ENCODE measurements at regions not wholly inside any gene's neighbourhood (a gene's known extent, or its start where the extent isn't known, plus 50 kb on each side); places are given as distances from the start of the nearest gene placed in this dataset.

DNA sequence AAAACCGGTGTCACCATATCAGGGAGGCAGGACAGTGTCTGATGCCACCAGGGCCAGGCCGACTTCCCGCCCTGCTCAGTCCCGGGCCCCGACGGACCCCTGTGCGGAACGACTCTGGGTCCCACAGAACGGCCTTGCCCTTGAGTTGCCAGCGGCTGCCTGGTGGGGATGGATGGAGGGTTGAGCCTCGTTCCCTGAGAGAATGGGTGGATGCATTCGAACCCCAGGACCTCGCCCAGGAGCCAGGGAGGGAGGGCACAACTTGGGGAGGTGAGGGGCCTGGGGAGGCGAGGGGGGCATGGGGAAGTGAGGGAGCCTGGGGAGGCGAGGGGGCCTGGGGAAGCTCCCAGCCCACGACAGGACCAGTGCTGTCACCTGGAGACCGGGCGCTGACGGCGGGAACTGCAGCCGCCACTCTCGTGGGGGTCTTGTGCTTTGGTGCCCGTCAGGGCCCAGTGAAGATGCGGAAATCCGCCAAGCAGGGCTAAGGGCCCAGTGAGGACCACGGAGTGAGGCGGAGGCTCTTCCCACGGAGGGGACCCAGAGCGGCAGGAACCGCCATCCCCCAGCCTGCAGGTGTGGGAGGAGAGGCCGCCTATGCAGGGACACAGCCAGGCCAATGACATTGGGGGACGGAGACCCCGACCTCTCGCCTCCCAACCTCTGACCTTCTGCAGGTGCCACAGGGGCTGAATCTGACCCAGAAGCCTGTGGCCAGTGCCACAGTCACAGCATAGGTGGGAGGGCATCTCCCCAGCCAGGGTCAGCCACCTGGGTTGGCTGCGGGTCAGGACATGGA is 74.4 kb upstream of the GALNT9 start:
- no peak for DNase-seq (ENCODE audit: extremely low spot score, unreplicated experiment)
- TF ChIP-seq, protein P1, sequence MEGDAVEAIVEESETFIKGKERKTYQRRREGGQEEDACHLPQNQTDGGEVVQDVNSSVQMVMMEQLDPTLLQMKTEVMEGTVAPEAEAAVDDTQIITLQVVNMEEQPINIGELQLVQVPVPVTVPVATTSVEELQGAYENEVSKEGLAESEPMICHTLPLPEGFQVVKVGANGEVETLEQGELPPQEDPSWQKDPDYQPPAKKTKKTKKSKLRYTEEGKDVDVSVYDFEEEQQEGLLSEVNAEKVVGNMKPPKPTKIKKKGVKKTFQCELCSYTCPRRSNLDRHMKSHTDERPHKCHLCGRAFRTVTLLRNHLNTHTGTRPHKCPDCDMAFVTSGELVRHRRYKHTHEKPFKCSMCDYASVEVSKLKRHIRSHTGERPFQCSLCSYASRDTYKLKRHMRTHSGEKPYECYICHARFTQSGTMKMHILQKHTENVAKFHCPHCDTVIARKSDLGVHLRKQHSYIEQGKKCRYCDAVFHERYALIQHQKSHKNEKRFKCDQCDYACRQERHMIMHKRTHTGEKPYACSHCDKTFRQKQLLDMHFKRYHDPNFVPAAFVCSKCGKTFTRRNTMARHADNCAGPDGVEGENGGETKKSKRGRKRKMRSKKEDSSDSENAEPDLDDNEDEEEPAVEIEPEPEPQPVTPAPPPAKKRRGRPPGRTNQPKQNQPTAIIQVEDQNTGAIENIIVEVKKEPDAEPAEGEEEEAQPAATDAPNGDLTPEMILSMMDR (IDR thresholded peaks at IDR 0.05) = no peak
- no peak overlapping the region for H3K4me3 Mint-ChIP-seq (ENCODE audit: unreplicated experiment)

DNA sequence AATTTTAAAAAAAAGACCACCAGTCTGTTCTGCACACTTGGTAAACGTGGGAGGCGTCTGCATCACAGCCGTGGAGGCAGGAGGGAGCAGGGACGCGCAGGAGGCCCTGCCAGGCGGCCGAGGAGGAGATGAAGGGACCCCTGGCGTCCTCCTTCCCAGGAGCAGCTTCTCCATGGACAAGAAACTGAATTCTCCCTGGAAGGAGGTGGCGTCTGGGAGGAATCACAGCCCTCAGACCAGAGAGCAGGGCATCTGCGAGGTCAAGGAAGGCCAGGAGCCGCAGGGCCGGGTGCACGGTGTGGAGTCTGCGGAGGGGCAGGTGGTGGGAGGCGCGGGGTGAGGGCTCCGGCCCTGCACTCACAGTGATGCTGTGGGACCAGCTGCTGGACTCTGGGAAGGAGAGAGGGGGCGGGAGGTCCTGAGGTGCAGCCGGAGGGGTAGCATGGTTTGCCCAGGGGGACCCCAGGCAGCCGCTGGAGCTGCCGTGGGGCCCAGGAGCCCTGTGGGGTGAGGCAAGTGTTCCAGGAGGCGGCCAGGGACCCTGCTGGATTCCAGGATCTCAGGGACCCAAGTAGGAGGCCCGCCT is 73.5 kb upstream of the GALNT9 start:
- Mint-ChIP-seq H3K9me3 (ENCODE audit: unreplicated experiment) (no peaks in the 10 kb centered on the region), H3K4me1 (ENCODE audit: unreplicated experiment) (peaks cover 1% of the 10 kb centered on the region), H3K4me3 (ENCODE audit: unreplicated experiment) (no peak overlapping the region), H3K27me3 (ENCODE audit: unreplicated experiment) (peaks cover 15% of the 10 kb centered on the region), H3K36me3 (ENCODE audit: unreplicated experiment) (no peaks in the 10 kb centered on the region), H3K27ac (ENCODE audit: unreplicated experiment) (no peak overlapping the region)
- TF ChIP-seq, protein P1 (IDR thresholded peaks at IDR 0.05) = no peak
- DNase-seq (ENCODE audit: extremely low spot score, unreplicated experiment) = no peak

More for the DNA sequence above, 74.4 kb upstream of the GALNT9 start:
- Mint-ChIP-seq H3K27me3 (ENCODE audit: unreplicated experiment) (peaks cover 11% of the 10 kb centered on the region), H3K4me1 (ENCODE audit: unreplicated experiment) (peaks cover 1% of the 10 kb centered on the region), H3K9me3 (ENCODE audit: unreplicated experiment) (no peaks in the 10 kb centered on the region), H3K36me3 (ENCODE audit: unreplicated experiment) (no peaks in the 10 kb centered on the region), H3K27ac (ENCODE audit: unreplicated experiment) (no peak overlapping the region)

DNA sequence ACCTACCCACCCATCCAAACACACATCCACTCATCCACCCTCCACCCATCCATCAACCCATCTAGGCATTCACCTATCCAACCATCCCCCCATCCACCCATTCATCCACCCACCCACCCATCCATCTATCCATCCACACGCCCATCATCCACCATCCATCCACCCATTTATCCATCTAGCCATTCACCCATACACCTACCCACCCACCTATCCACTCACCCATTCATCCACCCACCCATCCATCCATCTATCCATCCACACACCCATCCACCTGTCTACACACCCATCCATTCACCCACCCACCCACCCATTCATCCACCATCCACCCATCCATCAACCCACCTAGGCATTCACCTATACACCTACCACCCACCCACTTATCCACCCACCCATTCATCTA is 72.6 kb upstream of the GALNT9 start:
- no peak for DNase-seq (ENCODE audit: extremely low spot score, unreplicated experiment)
- Mint-ChIP-seq H3K9me3 (ENCODE audit: unreplicated experiment) (no peaks in the 10 kb centered on the region), H3K36me3 (ENCODE audit: unreplicated experiment) (no peaks in the 10 kb centered on the region), H3K4me3 (ENCODE audit: unreplicated experiment) (no peak overlapping the region), H3K4me1 (ENCODE audit: unreplicated experiment) (peaks cover 1% of the 10 kb centered on the region), H3K27ac (ENCODE audit: unreplicated experiment) (no peak overlapping the region), H3K27me3 (ENCODE audit: unreplicated experiment) (peaks cover 15% of the 10 kb centered on the region)
- TF ChIP-seq, protein P1 (IDR thresholded peaks at IDR 0.05) = no peak

DNA sequence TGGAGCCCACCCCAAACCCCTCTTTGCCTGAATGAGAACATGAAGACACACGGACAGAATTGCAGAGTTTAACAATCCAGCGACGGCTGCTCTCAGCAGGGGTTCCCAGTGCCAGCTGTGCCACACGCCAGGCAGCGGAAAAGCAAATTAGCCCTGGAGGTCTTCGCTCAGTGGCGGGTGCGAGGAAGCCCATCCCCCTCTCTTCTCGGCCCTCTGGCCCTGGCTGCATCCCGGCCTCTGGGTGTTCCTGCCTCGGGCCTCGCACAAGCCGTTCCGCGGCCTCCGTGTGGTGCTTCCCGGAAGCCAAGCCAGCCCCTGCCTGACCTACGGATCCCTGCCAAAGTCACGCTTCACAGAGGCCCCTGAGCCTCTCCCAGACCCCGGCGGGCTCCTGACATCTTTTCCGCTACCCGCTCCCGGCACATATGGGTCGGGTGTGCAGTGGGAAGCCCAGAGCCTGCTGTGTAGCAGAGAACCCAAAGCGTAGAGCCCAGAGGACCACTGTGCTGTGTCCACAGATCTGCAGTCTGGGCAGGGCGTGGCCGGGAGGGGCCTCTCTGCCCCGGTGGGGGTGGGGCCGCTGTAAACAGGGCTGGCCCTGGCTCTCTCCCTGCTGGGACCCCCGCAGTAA is 70.7 kb upstream of the GALNT9 start:
- no peak overlapping the region for H3K4me3 Mint-ChIP-seq (ENCODE audit: unreplicated experiment)
- no peaks in the 10 kb centered on the region for H3K36me3 Mint-ChIP-seq (ENCODE audit: unreplicated experiment)
- H3K27me3 Mint-ChIP-seq (ENCODE audit: unreplicated experiment) = peaks cover 19% of the 10 kb centered on the region
- H3K9me3 Mint-ChIP-seq (ENCODE audit: unreplicated experiment) = no peaks in the 10 kb centered on the region
- no peak overlapping the region for H3K27ac Mint-ChIP-seq (ENCODE audit: unreplicated experiment)
- DNase-seq (ENCODE audit: extremely low spot score, unreplicated experiment) = no peak
- TF ChIP-seq, protein P1 (IDR thresholded peaks at IDR 0.05) = no peak
- peaks cover 1% of the 10 kb centered on the region for H3K4me1 Mint-ChIP-seq (ENCODE audit: unreplicated experiment)
